CD4-positive, CD25-positive, alpha-beta regulatory T cell (primary cell): ENCODE measurements at regions not wholly inside any gene's neighbourhood (a gene's known extent, or its start where the extent isn't known, plus 50 kb on each side); places are given as distances from the start of the nearest gene placed in this dataset.

ENCODE experiments used
- ATAC-seq, 2 donors: fragments of 150-1000 bp; cut with Tn5 transposase; one replicate each; pipeline ENCODE4 v1.10.0; 2021; ENCODE audit warnings: low read depth in 2 of 2, moderate number of reproducible peaks in 2 of 2, moderate library complexity in 1 of 2
- DNase-seq, 3 donors: peaks; one replicate each; pipeline versions ENCODE4 v3.0.0 to v3.0.0-alpha.2; 2012 to 2022; ENCODE audit warnings: mixed read lengths in 1 of 3
- H3K27ac ChIP-seq: one replicate; pipeline ENCODE4 v1.7.0; 2013; ENCODE audit warnings: mild to moderate bottlenecking, low read length; ENCODE audit not compliant: insufficient read depth, poor library complexity, severe bottlenecking
- H3K27me3 ChIP-seq: one replicate; pipeline ENCODE4 v1.7.0; 2013; ENCODE audit warnings: low read length; ENCODE audit not compliant: control insufficient read depth, insufficient read depth
- H3K36me3 ChIP-seq: one replicate; pipeline ENCODE4 v1.7.0; 2013; ENCODE audit warnings: mild to moderate bottlenecking, low read length, moderate library complexity; ENCODE audit not compliant: control insufficient read depth, insufficient read depth
- H3K4me1 ChIP-seq: 2 replicates; pipeline ENCODE4 v1.7.0; 2013; ENCODE audit warnings: mild to moderate bottlenecking, low read length; ENCODE audit not compliant: insufficient read depth, control insufficient read depth, poor library complexity, severe bottlenecking
- H3K4me3 ChIP-seq: one replicate; pipeline ENCODE4 v1.7.0; 2013; ENCODE audit warnings: low read depth, mild to moderate bottlenecking, low read length, moderate library complexity
- H3K9me3 ChIP-seq, 2 experiments: 1 replicate in 1 of 2; 2 replicates in 1 of 2; pipeline ENCODE4 v1.7.0; 2013; ENCODE audit warnings: low read length in 2 of 2, mild to moderate bottlenecking in 1 of 2, moderate library complexity in 1 of 2; ENCODE audit not compliant: control insufficient read depth in 2 of 2
- H3K27ac Mint-ChIP-seq, 3 donors: one replicate each; pipeline ENCODE4 v1.8.0; 2020 to 2022; ENCODE audit warnings: mild to moderate bottlenecking in 3 of 3, mixed read lengths in 3 of 3, moderate library complexity in 2 of 3
- H3K27me3 Mint-ChIP-seq: one replicate; pipeline ENCODE4 v1.8.0; 2022; ENCODE audit warnings: mild to moderate bottlenecking, mixed read lengths
- H3K36me3 Mint-ChIP-seq: one replicate; pipeline ENCODE4 v1.8.0; 2020; ENCODE audit warnings: mixed read lengths
- H3K4me1 Mint-ChIP-seq, 4 donors: one replicate each; pipeline ENCODE4 v1.8.0; 2020 to 2022; ENCODE audit warnings: mixed read lengths in 4 of 4, mild to moderate bottlenecking in 1 of 4
- H3K4me3 Mint-ChIP-seq, 4 donors: one replicate each; pipeline ENCODE4 v1.8.0; 2020 to 2022; ENCODE audit warnings: mild to moderate bottlenecking in 4 of 4, mixed read lengths in 4 of 4, moderate library complexity in 3 of 4
- H3K9me3 Mint-ChIP-seq, 7 donors: one replicate each; pipeline ENCODE4 v1.8.0; 2020 to 2022; ENCODE audit warnings: mixed read lengths in 7 of 7, mild to moderate bottlenecking in 3 of 7, moderate library complexity in 2 of 7

DNA sequence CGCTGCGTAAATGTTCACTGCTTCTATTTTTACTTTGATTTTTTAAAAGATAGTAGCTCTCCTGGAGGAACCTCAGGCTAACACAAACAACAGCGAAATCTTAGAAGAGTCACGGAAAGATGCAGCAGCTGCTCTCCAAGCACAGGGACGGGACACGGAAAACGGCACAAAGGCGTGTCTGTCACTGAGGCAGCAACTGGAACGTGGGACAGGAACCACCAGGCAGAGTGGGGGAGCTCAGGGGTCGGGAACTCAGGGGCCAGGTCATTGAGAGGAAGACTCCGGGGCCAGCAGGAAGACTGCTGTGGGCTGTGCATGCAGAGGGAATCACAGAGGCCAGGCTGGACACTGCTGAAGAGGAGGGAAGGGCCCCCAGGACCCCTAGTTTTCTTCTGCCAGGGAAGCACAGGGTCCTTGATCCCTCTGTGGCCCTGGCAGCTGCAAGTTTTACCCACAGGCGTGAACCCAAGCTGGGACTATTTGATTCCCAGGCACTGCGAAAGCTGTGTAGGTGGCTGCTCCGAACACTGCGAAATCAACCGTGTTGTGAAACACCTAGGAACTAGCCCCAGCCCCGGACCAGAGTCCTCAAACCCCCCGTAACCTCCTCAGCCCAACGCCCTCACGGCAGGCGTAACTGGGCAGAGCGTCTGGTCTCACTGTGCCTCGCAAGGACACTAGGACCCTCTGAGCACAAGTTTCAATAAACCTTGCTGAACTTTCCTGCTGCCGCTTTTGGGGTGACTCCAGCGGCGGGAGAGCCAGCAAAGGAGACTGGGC is 263.0 kb downstream of the EIPR1 start:
- Histone ChIP-seq H3K9me3 (no peaks in the 10 kb centered on the region), H3K4me1 (no peaks in the 10 kb centered on the region), H3K36me3 (no peaks in the 10 kb centered on the region), H3K4me3 (no peak overlapping the region), H3K27ac (no peak overlapping the region), H3K27me3 (no peaks in the 10 kb centered on the region)
- no peaks in the 10 kb centered on the region for H3K4me1 Mint-ChIP-seq
- no peak for ATAC-seq
- H3K9me3 Mint-ChIP-seq, result peaks cover 0 to 3% (median 0%) of the 10 kb centered on the region in 7 donors
- H3K27me3 Mint-ChIP-seq, result no peaks in the 10 kb centered on the region
- no peak for DNase-seq
- H3K4me3 Mint-ChIP-seq, result no peak overlapping the region
- peaks cover 3% of the 10 kb centered on the region for H3K36me3 Mint-ChIP-seq
- no peak overlapping the region for H3K27ac Mint-ChIP-seq

DNA sequence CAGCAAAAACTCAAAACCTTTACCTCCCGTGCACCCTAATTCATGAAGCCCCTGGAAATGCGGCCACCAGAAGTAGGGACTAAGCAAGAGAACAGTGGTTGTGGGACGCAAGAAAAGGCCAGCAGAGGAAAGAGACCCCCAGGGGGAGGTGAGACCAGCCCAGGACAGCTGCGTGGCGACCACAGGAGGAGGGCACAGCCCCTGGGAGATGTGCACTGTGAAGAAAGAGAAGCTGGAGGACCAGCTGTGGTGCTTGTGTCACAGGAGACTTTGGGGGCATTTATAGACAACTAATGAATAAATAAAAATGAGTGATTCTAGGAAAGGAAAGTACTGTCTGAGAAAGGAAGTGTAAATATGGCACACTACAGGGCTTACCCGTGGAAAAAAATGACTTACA is 263.8 kb downstream of the EIPR1 start:
- Mint-ChIP-seq H3K9me3 (peaks cover 0 to 3% (median 0%) of the 10 kb centered on the region in 7 donors), H3K36me3 (peaks cover 3% of the 10 kb centered on the region), H3K27ac (no peak overlapping the region), H3K4me1 (no peaks in the 10 kb centered on the region), H3K4me3 (no peak overlapping the region), H3K27me3 (no peaks in the 10 kb centered on the region)
- ATAC-seq (no peak), DNase-seq (no peak)
- Histone ChIP-seq H3K27me3 (no peaks in the 10 kb centered on the region), H3K9me3 (no peaks in the 10 kb centered on the region), H3K4me3 (no peak overlapping the region), H3K27ac (no peak overlapping the region), H3K4me1 (no peaks in the 10 kb centered on the region), H3K36me3 (no peaks in the 10 kb centered on the region)

GRCh38 chr2:3113122-3113521 is 264.5 kb downstream of the EIPR1 start:
- Mint-ChIP-seq H3K27me3 (no peaks in the 10 kb centered on the region), H3K4me3 (peak overlapping the region in 1 of 4 donors; percentile 17), H3K27ac (no peak overlapping the region), H3K4me1 (no peaks in the 10 kb centered on the region), H3K9me3 (peaks cover 0 to 3% (median 0%) of the 10 kb centered on the region in 7 donors), H3K36me3 (peaks cover 3% of the 10 kb centered on the region)
- Histone ChIP-seq H3K36me3 (no peaks in the 10 kb centered on the region), H3K27ac (no peak overlapping the region), H3K4me3 (no peak overlapping the region), H3K27me3 (no peaks in the 10 kb centered on the region), H3K9me3 (no peaks in the 10 kb centered on the region), H3K4me1 (no peaks in the 10 kb centered on the region)
- no peak for DNase-seq
- ATAC-seq, result no peak

DNA sequence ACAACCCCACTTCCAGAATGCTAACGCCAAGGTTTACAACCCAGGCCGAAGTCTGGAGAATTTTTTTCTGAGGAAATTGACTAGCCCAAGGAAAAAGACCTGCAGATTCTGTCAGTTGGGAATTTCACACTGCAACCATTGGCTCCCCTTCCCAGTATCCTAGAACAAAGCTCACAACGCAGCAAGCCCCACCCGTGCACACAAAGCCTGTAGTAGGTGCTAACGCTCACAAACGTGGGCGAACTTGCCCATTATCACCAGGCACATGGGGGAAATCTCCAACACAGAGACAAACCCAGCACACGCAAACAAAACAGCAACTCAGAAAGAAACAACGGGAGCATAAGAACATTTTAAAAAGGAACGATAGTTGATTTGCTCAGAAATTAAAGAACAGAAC is 265.1 kb downstream of the EIPR1 start:
- Mint-ChIP-seq H3K27me3 (no peaks in the 10 kb centered on the region), H3K4me3 (no peak overlapping the region), H3K9me3 (peaks cover 0 to 3% (median 0%) of the 10 kb centered on the region in 7 donors), H3K27ac (no peak overlapping the region), H3K36me3 (peaks cover 3% of the 10 kb centered on the region), H3K4me1 (no peaks in the 10 kb centered on the region)
- Histone ChIP-seq H3K27ac (no peak overlapping the region), H3K9me3 (no peaks in the 10 kb centered on the region), H3K27me3 (no peaks in the 10 kb centered on the region), H3K36me3 (no peaks in the 10 kb centered on the region), H3K4me3 (no peak overlapping the region), H3K4me1 (no peaks in the 10 kb centered on the region)
- DNase-seq, result no peak
- no peak for ATAC-seq

- no peaks in the 10 kb centered on the region for H3K27me3 ChIP-seq
- Mint-ChIP-seq H3K27ac (no peak overlapping the region), H3K9me3 (peaks cover 0 to 3% (median 0%) of the 10 kb centered on the region in 7 donors), H3K27me3 (no peaks in the 10 kb centered on the region), H3K36me3 (peaks cover 3% of the 10 kb centered on the region), H3K4me1 (no peaks in the 10 kb centered on the region), H3K4me3 (no peak overlapping the region)
- no peak overlapping the region for H3K4me3 ChIP-seq
- H3K36me3 ChIP-seq, result no peaks in the 10 kb centered on the region
- ATAC-seq, result no peak
- no peak overlapping the region for H3K27ac ChIP-seq
- no peaks in the 10 kb centered on the region for H3K4me1 ChIP-seq
- DNase-seq, result no peak
- H3K9me3 ChIP-seq, result no peaks in the 10 kb centered on the region
Measured at GRCh38 chr2:3112131-3112530, 265.5 kb downstream of the EIPR1 start.

- no peak overlapping the region for H3K4me3 ChIP-seq
- Mint-ChIP-seq H3K27ac (no peak overlapping the region), H3K4me3 (no peak overlapping the region), H3K9me3 (peaks cover 0 to 3% (median 0%) of the 10 kb centered on the region in 7 donors), H3K36me3 (peaks cover 3% of the 10 kb centered on the region), H3K27me3 (no peaks in the 10 kb centered on the region), H3K4me1 (no peaks in the 10 kb centered on the region)
- no peaks in the 10 kb centered on the region for H3K36me3 ChIP-seq
- no peak overlapping the region for H3K27ac ChIP-seq
- DNase-seq (no peak), ATAC-seq (no peak)
- H3K27me3 ChIP-seq, result no peaks in the 10 kb centered on the region
- H3K9me3 ChIP-seq, result no peaks in the 10 kb centered on the region
- H3K4me1 ChIP-seq, result no peaks in the 10 kb centered on the region
Measured at GRCh38 chr2:3110994-3111666, 266.5 kb downstream of the EIPR1 start.

GRCh38 chr2:3110555-3110954 is 267.1 kb downstream of the EIPR1 start:
- no peaks in the 10 kb centered on the region for H3K27me3 Mint-ChIP-seq

More at GRCh38 chr2:3110555-3110954, 267.1 kb downstream of the EIPR1 start:
- DNase-seq, result no peak
- Histone ChIP-seq H3K27me3 (no peaks in the 10 kb centered on the region), H3K4me3 (no peak overlapping the region), H3K36me3 (no peaks in the 10 kb centered on the region), H3K9me3 (no peaks in the 10 kb centered on the region), H3K27ac (no peak overlapping the region), H3K4me1 (no peaks in the 10 kb centered on the region)
- H3K9me3 Mint-ChIP-seq, result peaks cover 0 to 3% (median 0%) of the 10 kb centered on the region in 7 donors
- H3K4me3 Mint-ChIP-seq, result no peak overlapping the region
- H3K36me3 Mint-ChIP-seq, result no peaks in the 10 kb centered on the region
- H3K4me1 Mint-ChIP-seq, result no peaks in the 10 kb centered on the region
- no peak overlapping the region for H3K27ac Mint-ChIP-seq
- ATAC-seq, result no peak
